ENCODE measurements at regions not wholly inside any gene's neighbourhood (a gene's known extent, or its start where the extent isn't known, plus 50 kb on each side); places are given as distances from the start of the nearest gene placed in this dataset.
"Not testable (repeated sequence)": the region's sequence is repeated elsewhere in the genome, so short reads cannot be mapped to it uniquely, and the experiment has no call there.

DNA sequence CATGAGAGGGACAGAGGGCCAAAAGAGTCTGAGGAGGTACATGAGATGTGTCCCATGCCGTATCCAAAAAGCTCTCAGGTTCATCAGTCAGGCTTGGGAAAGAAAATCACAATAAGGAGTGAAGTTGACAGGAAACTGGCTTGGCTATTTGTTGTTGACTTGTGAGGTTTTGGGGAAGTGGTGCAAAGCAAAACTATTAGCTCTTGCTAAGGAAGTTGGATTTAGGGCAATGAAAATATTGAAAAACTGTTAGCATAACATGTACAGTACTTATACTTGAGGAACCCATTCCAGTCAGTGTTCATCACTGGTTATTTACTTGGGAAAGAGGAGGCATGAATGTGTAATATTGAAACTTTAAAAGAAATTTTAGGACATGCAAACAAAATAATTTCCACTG is 145.9 kb downstream of the DUSP6 start:
- no peaks in the 10 kb centered on the region for H3K9me3 Mint-ChIP-seq (ENCODE audit: insufficient read depth)
- no peak overlapping the region for H3K27ac Mint-ChIP-seq
- CTCF ChIA-PET: interaction anchor here (0.8 to 0.9 kb wide), 2 partner anchors 22 to 148 kb away, joined by 3 read pairs; no protein-coding TSS in a partner anchor
- no peak for ATAC-seq
- H3K4me1 Mint-ChIP-seq (ENCODE audit: low read depth): peaks cover 11% of the 10 kb centered on the region
- no peaks in the 10 kb centered on the region for H3K27me3 Mint-ChIP-seq (ENCODE audit: low read depth)
- no peak for DNase-seq
- POLR2A ChIA-PET: interaction anchor here (1.6 kb wide), 1 partner anchor 147 kb away, joined by 4 read pairs; no protein-coding TSS in a partner anchor
- no peaks in the 10 kb centered on the region for H3K36me3 Mint-ChIP-seq (ENCODE audit: low read depth)
- H3K4me3 Mint-ChIP-seq: no peak overlapping the region

GRCh38 chr12:89205517-89205916 is 146.8 kb downstream of the DUSP6 start:
- H3K4me1 Mint-ChIP-seq (ENCODE audit: low read depth): peaks cover 11% of the 10 kb centered on the region
- H3K9me3 Mint-ChIP-seq (ENCODE audit: insufficient read depth): no peaks in the 10 kb centered on the region
- H3K4me3 Mint-ChIP-seq: no peak overlapping the region
- DNase-seq (no peak), ATAC-seq (no peak)
- CTCF ChIA-PET: interaction anchor here (0.9 kb wide), 1 partner anchor 23 kb away, joined by 3 read pairs; no protein-coding TSS in a partner anchor
- H3K27me3 Mint-ChIP-seq (ENCODE audit: low read depth): no peaks in the 10 kb centered on the region
- no peak overlapping the region for H3K27ac Mint-ChIP-seq
- H3K36me3 Mint-ChIP-seq (ENCODE audit: low read depth): no peaks in the 10 kb centered on the region
- POLR2A ChIA-PET: interaction anchor here (1.6 kb wide), 1 partner anchor 148 kb away, joined by 4 read pairs; no protein-coding TSS in a partner anchor

DNA sequence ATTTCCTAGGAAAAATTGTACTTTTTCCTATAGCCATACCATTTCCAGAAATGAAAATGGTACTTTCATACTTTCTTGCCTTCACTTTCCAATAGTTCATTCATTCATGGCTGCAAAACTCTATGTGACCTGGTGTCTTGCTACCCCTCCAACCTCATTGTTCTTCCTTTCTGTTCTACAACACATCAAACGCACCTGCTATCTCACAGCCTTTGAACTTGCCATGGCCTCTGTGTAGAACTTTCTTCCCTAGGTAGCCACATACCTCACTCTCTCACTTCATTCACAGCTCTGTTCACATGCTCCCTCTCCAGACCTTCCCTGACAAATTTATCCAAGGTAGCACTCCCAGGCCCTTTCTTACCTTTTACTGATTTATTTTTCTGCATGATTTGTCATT is 149.2 kb downstream of the DUSP6 start:
- H3K27ac Mint-ChIP-seq: no peak overlapping the region
- ChIA-PET POLR2A (no interaction called here), CTCF (no interaction called here)
- H3K36me3 Mint-ChIP-seq (ENCODE audit: low read depth): no peaks in the 10 kb centered on the region
- no peaks in the 10 kb centered on the region for H3K27me3 Mint-ChIP-seq (ENCODE audit: low read depth)
- ATAC-seq (peak; percentile 67), DNase-seq (no peak)
- H3K4me3 Mint-ChIP-seq: no peak overlapping the region
- H3K4me1 Mint-ChIP-seq (ENCODE audit: low read depth): peaks cover 11% of the 10 kb centered on the region
- H3K9me3 Mint-ChIP-seq (ENCODE audit: insufficient read depth): no peaks in the 10 kb centered on the region

- DNase-seq: no peak
Observed at GRCh38 chr12:89200217-89200616, 152.1 kb downstream of the DUSP6 start.

GRCh38 chr12:89195470-89195869 is 156.8 kb downstream of the DUSP6 start:
- no peak for ATAC-seq
- no peak overlapping the region for H3K4me3 Mint-ChIP-seq
- DNase-seq: no peak
- ChIA-PET CTCF (no interaction called here), POLR2A (no interaction called here)
- peaks cover 2% of the 10 kb centered on the region for H3K9me3 Mint-ChIP-seq (ENCODE audit: insufficient read depth)
- H3K4me1 Mint-ChIP-seq (ENCODE audit: low read depth): no peaks in the 10 kb centered on the region
- no peaks in the 10 kb centered on the region for H3K27me3 Mint-ChIP-seq (ENCODE audit: low read depth)
- H3K27ac Mint-ChIP-seq: no peak overlapping the region
- H3K36me3 Mint-ChIP-seq (ENCODE audit: low read depth): peaks cover 2% of the 10 kb centered on the region

More at GRCh38 chr12:89200217-89200616, 152.1 kb downstream of the DUSP6 start:
- Mint-ChIP-seq H3K4me1 (ENCODE audit: low read depth) (peaks cover 5% of the 10 kb centered on the region), H3K36me3 (ENCODE audit: low read depth) (no peaks in the 10 kb centered on the region), H3K27ac (no peak overlapping the region), H3K9me3 (ENCODE audit: insufficient read depth) (no peaks in the 10 kb centered on the region), H3K4me3 (no peak overlapping the region), H3K27me3 (ENCODE audit: low read depth) (no peaks in the 10 kb centered on the region)
- ChIA-PET POLR2A (no interaction called here), CTCF (no interaction called here)
- ATAC-seq: no peak

DNA sequence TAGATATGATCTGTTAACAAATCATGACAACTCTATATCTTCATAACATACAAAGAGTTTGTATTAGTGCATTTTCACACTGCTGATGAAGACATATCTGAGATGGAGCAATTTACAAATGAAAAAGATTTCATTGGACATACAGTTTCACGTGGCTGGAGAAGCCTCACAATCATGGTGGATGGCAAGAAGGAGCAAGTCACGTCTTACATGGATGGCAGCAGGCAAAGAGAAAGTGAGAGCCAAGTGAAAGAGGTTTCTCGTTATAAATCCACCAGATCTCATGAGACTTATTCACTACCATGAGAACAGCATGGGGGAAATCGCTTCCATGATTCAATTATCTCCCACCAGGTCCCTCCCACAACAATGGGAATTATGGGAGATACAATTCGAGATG is 157.6 kb downstream of the DUSP6 start:
- no peak overlapping the region for H3K4me3 Mint-ChIP-seq
- H3K27ac Mint-ChIP-seq: no peak overlapping the region
- H3K4me1 Mint-ChIP-seq (ENCODE audit: low read depth): no peaks in the 10 kb centered on the region
- H3K36me3 Mint-ChIP-seq (ENCODE audit: low read depth): peaks cover 6% of the 10 kb centered on the region
- DNase-seq (no peak), ATAC-seq (no peak)
- H3K27me3 Mint-ChIP-seq (ENCODE audit: low read depth): no peaks in the 10 kb centered on the region
- POLR2A ChIA-PET: no interaction called here
- CTCF ChIA-PET: no interaction called here
- H3K9me3 Mint-ChIP-seq (ENCODE audit: insufficient read depth): peaks cover 8% of the 10 kb centered on the region

GRCh38 chr12:89192429-89192828 is 159.9 kb downstream of the DUSP6 start:
- ChIA-PET CTCF (interaction anchor here (0.9 kb wide), 1 partner anchor 175 kb away, joined by 3 read pairs; no protein-coding TSS in a partner anchor), POLR2A (no interaction called here)
- Mint-ChIP-seq H3K36me3 (ENCODE audit: low read depth) (peaks cover 20% of the 10 kb centered on the region), H3K4me1 (ENCODE audit: low read depth) (no peaks in the 10 kb centered on the region), H3K27me3 (ENCODE audit: low read depth) (no peaks in the 10 kb centered on the region), H3K27ac (no peak overlapping the region), H3K9me3 (ENCODE audit: insufficient read depth) (peaks cover 26% of the 10 kb centered on the region), H3K4me3 (no peak overlapping the region)
- no peak for ATAC-seq
- DNase-seq: no peak

DNA sequence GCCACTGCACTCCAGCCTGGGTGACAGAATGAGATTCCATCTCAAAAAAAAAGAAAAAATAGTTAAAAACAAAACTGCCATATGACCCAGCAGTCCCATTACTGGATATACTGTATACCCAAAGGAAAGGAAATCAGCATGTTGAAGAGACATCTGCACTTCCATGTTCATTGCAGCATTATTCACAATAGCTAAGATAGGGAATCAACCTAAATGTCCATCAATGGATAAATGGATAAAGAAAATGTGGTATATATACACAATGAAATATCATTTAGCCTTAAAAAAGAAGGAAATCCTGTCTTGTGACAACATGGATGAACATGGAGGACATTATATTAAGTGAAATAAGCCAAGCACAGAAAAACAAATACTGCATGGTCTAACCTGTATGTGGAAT is 160.7 kb downstream of the DUSP6 start:
- H3K27ac Mint-ChIP-seq; DNase-seq; ATAC-seq; H3K27me3 Mint-ChIP-seq (ENCODE audit: low read depth); H3K4me1 Mint-ChIP-seq (ENCODE audit: low read depth); CTCF ChIA-PET; H3K4me3 Mint-ChIP-seq; POLR2A ChIA-PET: not testable (repeated sequence)
- Mint-ChIP-seq H3K36me3 (ENCODE audit: low read depth) (peaks cover 20% of the 10 kb centered on the region), H3K9me3 (ENCODE audit: insufficient read depth) (peaks cover 27% of the 10 kb centered on the region)

- no peaks in the 10 kb centered on the region for H3K27me3 Mint-ChIP-seq (ENCODE audit: low read depth)
- peaks cover 20% of the 10 kb centered on the region for H3K36me3 Mint-ChIP-seq (ENCODE audit: low read depth)
- ATAC-seq (no peak), DNase-seq (no peak)
- H3K4me3 Mint-ChIP-seq: no peak overlapping the region
- H3K9me3 Mint-ChIP-seq (ENCODE audit: insufficient read depth): peaks cover 27% of the 10 kb centered on the region
- no peak overlapping the region for H3K27ac Mint-ChIP-seq
- ChIA-PET POLR2A (no interaction called here), CTCF (no interaction called here)
- no peaks in the 10 kb centered on the region for H3K4me1 Mint-ChIP-seq (ENCODE audit: low read depth)
Observed at GRCh38 chr12:89189448-89189847, 162.9 kb downstream of the DUSP6 start.

GRCh38 chr12:89187507-89187906 is 164.8 kb downstream of the DUSP6 start:
- no peak overlapping the region for H3K4me3 Mint-ChIP-seq
- no peak overlapping the region for H3K27ac Mint-ChIP-seq
- H3K9me3 Mint-ChIP-seq (ENCODE audit: insufficient read depth): peaks cover 27% of the 10 kb centered on the region
- ChIA-PET CTCF (no interaction called here), POLR2A (no interaction called here)
- no peaks in the 10 kb centered on the region for H3K27me3 Mint-ChIP-seq (ENCODE audit: low read depth)
- peaks cover 21% of the 10 kb centered on the region for H3K36me3 Mint-ChIP-seq (ENCODE audit: low read depth)
- no peak for ATAC-seq
- H3K4me1 Mint-ChIP-seq (ENCODE audit: low read depth): no peaks in the 10 kb centered on the region
- DNase-seq: no peak

DNA sequence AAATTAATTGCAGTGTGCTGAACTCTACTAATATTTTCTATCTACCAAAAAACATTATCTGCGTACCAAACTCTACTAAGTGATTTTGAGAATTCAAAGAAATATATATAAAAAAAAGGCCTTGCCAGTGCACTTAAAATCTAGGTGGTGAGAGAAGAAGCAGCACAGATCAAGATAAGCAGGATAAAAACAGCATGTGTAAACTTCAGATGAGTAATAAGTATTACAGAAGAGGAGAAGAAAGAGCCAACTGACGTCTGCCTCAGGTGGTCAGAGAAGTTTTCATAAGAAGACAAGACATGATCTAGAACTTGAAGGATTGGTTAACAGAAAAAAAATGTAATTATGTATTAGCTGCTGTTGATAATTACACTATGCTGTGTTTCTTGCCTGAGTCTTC is 166.4 kb downstream of the DUSP6 start:
- DNase-seq: no peak
- Mint-ChIP-seq H3K36me3 (ENCODE audit: low read depth) (peaks cover 20% of the 10 kb centered on the region), H3K4me3 (no peak overlapping the region), H3K27ac (no peak overlapping the region), H3K9me3 (ENCODE audit: insufficient read depth) (peaks cover 27% of the 10 kb centered on the region), H3K4me1 (ENCODE audit: low read depth) (peaks cover 13% of the 10 kb centered on the region), H3K27me3 (ENCODE audit: low read depth) (no peaks in the 10 kb centered on the region)
- CTCF ChIA-PET: no interaction called here
- no peak for ATAC-seq
- POLR2A ChIA-PET: no interaction called here

GRCh38 chr12:89185181-89185580 is 167.1 kb downstream of the DUSP6 start:
- Mint-ChIP-seq H3K27ac (no peak overlapping the region), H3K4me1 (ENCODE audit: low read depth) (peaks cover 20% of the 10 kb centered on the region), H3K36me3 (ENCODE audit: low read depth) (peaks cover 16% of the 10 kb centered on the region), H3K9me3 (ENCODE audit: insufficient read depth) (peaks cover 21% of the 10 kb centered on the region), H3K4me3 (no peak overlapping the region), H3K27me3 (ENCODE audit: low read depth) (no peaks in the 10 kb centered on the region)
- POLR2A ChIA-PET: interaction anchor here (0.5 kb wide), 1 partner anchor 38 kb away, joined by 3 read pairs; no protein-coding TSS in a partner anchor
- no peak for ATAC-seq
- DNase-seq: no peak
- CTCF ChIA-PET: no interaction called here

- DNase-seq (no peak), ATAC-seq (no peak)
- ChIA-PET CTCF (no interaction called here), POLR2A (no interaction called here)
- Mint-ChIP-seq H3K27ac (no peak overlapping the region), H3K36me3 (ENCODE audit: low read depth) (peaks cover 11% of the 10 kb centered on the region), H3K9me3 (ENCODE audit: insufficient read depth) (peaks cover 12% of the 10 kb centered on the region), H3K4me3 (no peak overlapping the region), H3K27me3 (ENCODE audit: low read depth) (no peaks in the 10 kb centered on the region), H3K4me1 (ENCODE audit: low read depth) (peaks cover 24% of the 10 kb centered on the region)
Observed at GRCh38 chr12:89183985-89184435, 168.3 kb downstream of the DUSP6 start.

Data from activated CD8-positive, alpha-beta T cell treated with anti-CD3 and anti-CD28 coated beads, Interleukin-2, amount 10 ng/mL, durations not matched to agents 7 days and 5 days (primary cell).